ENCODE measurements at regions not wholly inside any gene's neighbourhood (a gene's known extent, or its start where the extent isn't known, plus 50 kb on each side); places are given as distances from the start of the nearest gene placed in this dataset.

DNA sequence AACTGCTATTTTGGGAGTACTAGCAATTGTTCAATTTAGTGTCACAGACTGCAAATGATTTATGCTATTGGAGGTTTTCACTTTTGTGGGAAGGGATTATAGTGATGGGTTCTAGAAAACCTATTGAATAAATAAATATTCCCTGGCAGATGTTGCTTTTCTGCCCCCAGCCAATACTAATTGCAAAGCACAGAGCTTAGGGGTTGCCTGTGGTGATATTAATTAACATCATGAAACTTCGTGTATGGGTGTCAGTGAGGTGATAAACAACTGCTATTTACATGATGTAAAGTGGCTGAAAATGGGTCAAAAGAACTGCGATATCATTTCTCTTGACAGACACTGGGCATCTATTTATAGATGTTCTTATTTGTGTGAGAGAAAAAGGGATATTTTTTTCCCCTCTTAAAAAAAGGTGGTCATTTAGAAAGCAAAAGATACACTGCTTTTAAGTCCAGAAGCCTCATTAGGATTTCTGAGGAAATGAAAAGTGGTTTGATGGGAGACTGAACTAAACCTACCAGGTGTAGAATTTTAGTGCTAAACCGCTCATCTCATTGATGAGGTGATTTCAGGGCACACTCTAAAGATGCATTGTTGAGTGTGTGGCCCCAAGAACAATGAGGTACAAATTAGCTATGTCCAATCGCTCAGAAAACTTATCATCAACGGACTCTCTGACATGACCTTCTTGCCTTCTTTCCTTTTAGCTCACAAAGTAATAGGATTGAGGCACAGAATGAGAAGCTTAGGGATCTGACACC lies 116.7 kb upstream of the CHST9 start:
- TF ChIP-seq, protein P1, sequence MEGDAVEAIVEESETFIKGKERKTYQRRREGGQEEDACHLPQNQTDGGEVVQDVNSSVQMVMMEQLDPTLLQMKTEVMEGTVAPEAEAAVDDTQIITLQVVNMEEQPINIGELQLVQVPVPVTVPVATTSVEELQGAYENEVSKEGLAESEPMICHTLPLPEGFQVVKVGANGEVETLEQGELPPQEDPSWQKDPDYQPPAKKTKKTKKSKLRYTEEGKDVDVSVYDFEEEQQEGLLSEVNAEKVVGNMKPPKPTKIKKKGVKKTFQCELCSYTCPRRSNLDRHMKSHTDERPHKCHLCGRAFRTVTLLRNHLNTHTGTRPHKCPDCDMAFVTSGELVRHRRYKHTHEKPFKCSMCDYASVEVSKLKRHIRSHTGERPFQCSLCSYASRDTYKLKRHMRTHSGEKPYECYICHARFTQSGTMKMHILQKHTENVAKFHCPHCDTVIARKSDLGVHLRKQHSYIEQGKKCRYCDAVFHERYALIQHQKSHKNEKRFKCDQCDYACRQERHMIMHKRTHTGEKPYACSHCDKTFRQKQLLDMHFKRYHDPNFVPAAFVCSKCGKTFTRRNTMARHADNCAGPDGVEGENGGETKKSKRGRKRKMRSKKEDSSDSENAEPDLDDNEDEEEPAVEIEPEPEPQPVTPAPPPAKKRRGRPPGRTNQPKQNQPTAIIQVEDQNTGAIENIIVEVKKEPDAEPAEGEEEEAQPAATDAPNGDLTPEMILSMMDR (IDR thresholded peaks at IDR 0.05), result no peak
- TF ChIP-seq POLR2A (IDR thresholded peaks at IDR 0.05), result no peak
